ENCODE measurements at regions not wholly inside any gene's neighbourhood (a gene's known extent, or its start where the extent isn't known, plus 50 kb on each side); places are given as distances from the start of the nearest gene placed in this dataset.

DNA sequence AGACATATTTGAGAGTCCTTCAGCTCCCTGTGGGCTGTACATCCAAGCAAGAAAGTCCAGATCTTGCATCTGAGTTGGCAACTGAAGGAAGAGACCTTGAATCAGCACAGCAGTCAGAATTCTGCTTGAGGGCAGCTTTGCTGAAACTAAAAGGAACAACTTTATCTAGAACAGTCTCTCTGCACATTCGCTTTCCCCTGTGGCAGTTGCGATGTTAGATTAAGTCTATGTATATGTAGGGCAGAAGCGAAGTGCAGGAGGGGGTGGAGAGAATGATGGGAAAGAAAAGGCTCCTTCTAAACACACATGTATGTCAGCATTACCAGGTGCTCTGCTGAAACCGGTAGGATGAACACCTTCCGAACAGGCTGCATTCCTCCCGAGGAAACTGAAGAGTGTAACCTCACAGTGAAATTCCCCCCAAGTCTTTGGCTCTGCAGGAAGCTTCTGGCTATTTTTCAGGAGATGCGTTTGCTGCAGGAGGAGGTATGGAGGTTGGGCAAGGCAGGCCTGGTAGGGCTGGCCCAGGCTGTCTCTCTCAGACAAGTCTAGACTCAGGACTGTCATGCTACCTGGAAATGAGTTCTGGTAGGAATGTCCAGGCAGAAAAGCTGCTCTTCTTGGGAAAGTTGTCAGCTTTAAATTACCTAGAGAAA, 70.0 kb upstream of the ATL2 start:
- no peak for DNase-seq

DNA sequence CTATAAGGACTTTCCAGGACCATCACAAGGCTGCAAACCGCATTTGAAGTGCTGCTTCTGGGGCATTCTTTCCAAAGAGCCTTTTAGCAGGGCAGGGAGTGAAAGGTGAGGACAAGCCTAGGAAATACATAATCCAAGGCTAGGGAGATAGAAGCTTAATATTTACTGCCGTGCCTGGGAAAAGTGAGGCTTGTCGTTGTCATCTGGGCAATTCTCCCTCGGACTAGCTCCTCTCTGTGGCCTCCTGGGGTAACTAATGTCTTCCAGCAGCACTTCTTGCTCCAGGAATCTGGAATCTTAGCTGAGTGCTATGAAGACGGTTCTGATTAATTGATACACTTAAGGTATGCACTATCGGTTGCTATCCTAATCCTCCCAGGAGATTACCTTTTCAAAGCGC, 69.3 kb upstream of the ATL2 start:
- DNase-seq: no peak

DNA sequence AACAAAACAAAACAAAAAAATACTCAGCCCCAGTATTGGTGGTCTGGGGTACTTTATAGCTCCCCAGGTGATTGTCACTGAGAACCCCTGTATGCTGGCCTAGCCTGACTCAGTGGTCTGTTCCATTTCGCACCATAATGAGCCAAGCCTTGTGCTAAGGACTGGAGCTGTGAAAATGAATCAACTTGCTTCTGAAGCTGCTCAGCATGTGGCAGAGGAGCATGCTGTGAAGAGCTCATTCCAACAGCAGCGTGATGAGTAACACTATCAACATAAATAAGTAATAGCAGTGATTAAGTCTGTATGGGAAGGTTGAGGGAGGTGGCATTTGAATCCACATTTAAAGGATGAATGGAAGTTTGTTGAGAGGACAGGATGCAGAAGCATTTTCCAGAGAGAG, 67.2 kb upstream of the ATL2 start:
- DNase-seq: no peak

DNA sequence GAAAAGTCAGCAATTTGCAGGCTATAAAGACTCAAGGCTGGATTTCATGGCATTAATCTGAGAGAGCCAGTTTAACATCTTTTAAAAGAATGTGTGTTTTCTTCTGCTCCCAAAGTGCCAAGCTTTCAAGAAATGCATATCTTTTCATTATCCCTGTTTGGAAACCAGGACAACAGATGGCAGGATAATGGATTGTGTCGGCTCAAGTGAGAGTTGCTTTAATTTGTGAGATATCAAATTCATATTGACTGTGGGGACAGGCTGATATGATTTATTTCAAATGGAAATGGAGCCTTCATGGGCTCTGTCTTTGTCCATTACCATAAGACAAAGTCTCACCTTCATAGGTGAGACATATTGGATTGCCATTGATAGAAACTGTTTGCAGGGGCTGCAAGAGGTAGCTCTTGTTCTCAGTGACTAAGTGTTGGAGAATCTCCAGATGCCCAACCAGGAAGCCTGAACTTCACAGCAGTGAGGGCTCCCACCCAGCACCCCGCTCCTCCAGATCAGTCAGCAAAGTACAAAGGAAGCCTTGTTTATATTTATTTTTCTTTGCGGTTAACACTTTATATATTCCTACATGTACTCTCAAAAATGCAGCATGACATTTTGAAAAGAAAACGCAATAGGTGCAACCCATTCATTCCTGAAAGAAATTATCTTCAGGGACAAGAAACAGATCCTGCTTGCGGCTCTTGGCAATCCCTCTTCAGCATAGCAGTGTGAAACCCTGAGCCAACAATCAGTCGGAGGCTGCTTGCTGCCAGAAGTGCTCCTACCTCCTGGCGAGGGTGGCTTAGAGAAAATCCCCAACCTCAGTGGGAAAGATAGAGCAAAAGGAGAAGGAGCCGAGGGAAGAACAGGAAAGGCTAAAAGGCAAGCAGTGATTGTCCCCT, 65.8 kb upstream of the ATL2 start:
- no peak for DNase-seq

DNA sequence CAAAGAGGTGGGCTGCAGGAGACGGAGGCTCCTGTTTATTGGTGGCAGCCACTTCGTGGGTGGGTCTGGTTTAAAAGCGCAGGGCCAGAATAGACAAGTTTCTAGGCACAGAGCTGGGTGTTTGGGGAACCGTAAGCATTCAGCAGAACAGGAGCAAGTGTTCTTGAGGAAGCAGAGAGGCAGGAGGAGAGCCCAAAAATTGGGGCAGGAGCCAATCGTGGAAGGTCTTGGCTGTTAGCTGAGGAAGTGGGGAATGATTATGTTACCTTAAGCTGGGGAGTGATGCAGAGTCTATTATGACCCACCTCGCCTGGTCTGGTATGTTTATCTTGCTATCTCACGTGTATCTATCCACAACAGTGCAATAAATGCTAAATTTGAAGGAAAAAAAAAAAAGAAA, 64.3 kb upstream of the ATL2 start:
- DNase-seq: no peak

DNA sequence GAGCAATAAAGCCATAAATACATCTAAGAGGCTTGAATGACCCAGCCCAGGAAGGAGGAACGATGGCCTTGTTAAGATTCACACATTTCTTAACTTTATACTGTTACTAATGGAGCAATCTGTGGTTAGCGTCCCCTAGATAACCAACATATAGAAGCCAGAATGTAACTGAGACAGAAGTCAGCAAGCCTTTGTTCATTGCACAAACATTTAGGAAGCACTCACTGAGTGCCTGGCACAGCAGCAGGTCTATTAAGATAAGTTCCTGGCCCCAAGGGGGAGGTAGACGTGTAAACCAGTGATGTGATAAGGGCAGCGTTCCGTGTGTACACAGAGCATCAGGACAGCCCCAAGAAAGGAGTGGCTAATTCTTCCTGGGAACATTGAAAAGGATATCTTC, 63.6 kb upstream of the ATL2 start:
- no peak for DNase-seq

DNA sequence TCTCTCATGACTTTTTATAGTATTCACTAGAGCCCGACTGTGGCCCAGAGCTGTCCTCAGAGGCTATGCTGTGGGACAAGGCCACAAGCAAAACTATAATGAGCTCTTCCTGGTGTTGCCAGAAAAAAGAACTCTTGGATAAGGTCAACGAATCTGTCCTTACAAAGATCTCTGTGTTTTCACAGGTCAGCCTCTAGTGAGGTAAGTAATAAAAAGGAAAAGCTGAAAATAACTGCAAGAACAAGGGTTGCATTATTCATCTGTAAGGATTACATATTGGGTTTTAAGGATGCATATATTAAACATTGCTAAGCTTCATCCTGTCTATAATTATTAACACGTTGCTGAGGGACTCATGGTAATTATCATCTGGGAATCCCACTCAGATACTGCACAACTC, 62.8 kb upstream of the ATL2 start:
- no peak for DNase-seq

DNA sequence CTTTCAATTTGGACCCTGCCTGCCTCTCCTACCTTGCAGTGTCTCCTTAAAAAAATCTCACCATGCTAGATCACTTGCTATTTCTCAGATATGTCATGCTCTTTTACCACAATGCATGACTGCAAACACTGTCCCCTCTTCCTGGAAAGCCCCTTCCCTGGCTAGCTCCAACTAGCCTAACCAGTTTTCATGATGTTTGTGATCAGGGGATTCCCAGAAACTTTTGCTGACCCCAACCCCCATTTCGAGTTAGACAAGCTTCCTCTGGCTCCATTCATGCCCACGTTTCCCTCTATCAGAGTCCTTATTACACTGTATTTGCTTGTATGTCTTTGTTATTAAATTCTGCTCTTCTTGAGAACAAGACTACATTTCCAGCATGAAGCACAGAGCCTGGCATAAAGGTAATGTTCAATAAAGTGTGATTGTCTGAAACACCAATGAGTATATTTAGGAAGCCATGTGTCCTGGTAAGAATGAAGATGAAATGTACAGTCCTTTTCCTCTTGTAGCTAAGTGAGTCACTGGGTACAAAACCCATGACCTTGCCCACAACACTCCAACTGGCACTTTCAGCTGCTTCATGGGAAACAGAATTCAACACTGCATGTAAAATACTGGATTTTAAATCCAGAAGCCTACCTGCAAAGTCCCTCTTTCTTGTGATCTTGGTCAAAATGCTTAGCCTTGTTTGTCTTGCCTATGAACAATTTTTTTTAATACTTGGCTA, 62.0 kb upstream of the ATL2 start:
- no peak for DNase-seq

DNA sequence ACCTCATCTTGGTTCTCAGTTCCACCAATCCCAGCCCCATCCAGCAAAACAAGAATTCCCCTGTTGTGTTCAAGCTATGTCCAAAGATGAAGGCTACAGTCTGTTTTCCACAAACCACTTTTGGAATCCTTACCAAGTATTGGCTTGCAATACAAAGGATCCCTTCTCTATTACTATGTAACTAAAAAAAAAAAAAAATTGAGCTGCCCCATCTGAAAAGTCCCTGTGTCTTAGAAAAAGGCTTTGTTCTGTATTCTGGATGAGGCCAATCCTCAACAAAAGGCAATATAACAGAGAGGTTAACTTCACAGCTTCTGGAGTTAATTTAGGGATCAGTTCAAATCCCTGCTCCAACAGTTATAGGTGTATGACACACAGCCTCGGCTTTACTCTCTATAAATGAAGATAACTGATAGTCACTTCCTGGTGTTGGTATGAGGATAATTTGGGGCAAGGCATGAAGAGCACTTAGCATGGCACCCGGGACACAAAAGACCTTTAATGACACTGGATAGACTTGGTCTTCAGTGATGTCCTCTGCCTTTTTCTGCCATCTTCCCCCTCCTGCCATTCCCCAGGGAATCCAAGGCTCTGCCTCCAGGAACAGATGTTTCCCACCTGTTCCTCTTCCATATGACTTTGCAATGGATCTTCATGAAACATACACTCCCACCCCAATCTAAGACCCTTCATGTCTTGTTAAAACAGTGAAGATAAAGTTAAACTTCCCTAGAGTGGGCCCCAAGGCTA, 61.2 kb upstream of the ATL2 start:
- no peak for DNase-seq

DNA sequence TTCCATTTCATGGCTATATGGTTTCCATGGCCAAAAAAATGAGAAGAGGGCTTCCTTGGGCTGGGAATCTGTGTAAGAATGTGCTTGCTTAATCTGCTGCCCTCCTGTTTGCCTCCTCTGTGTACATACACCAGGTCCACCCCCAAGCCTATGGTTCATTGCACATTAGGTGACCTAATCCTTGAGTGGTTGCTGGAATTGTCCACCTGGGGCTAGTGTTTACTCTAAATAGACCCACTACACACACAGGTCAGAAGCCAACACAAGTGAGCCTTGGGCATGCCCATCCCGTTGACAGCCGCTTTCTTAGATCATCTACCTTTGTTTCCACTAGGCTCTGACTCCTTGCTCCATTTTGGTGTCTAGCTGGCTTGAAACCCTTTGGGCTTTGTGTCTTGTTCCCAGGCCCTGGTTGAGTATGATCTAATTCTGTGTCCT, 59.2 kb upstream of the ATL2 start:
- no peak for DNase-seq

DNA sequence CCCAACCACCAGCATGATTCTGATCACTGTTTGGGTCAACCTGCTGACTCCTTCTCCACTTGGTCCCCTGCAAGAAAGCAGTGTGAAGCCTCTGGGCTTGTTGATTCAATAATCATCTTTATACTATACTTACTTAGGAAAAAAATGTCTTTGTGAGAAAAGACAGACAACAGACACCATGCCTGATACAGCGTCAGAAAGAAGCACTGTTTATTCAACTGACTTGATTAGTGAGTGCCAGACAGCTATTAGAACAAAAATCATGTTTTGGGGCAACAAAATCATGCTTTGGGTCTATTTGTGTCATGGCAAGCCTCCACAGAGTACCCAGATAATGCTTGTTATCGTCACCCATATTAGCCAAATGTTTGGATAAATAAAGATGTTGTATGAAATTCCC, 58.7 kb upstream of the ATL2 start:
- no peak for DNase-seq

DNA sequence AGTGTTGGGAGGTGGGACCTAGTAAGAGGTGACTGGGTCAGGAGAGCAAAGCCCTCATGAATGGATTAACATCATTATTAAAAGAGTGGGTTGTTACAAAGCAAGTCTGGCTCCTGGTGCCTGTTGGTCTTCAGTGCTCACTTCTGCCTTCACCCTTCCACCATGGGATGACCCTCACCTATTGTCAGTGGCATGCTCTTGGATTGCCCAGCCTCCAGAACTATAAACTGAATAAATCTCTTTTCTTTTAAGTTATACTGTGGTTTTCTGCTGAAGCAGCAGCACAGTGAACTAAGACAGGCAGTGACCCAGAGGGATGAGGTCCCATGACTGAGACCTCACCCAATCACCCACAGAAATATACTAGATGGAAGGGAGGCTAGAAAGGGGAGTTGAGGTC, 57.5 kb upstream of the ATL2 start:
- DNase-seq: no peak

DNA sequence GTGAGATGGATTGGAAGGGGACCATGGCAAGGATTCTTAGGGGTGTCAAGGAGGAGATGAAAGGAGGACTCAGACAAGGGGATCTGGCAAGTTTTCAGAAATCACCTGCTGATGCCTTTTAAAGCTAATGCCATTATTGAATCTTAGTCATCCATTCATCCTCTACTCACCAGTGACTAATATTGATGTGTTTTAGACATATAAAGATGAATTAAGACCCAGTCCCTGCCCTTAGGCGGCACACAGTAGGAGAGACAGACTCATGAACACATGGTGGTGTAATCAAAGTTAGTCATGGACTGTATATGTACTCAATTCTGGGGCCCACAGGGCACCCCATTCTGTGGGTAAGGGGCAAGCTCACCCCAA, 56.5 kb upstream of the ATL2 start:
- DNase-seq: no peak

DNA sequence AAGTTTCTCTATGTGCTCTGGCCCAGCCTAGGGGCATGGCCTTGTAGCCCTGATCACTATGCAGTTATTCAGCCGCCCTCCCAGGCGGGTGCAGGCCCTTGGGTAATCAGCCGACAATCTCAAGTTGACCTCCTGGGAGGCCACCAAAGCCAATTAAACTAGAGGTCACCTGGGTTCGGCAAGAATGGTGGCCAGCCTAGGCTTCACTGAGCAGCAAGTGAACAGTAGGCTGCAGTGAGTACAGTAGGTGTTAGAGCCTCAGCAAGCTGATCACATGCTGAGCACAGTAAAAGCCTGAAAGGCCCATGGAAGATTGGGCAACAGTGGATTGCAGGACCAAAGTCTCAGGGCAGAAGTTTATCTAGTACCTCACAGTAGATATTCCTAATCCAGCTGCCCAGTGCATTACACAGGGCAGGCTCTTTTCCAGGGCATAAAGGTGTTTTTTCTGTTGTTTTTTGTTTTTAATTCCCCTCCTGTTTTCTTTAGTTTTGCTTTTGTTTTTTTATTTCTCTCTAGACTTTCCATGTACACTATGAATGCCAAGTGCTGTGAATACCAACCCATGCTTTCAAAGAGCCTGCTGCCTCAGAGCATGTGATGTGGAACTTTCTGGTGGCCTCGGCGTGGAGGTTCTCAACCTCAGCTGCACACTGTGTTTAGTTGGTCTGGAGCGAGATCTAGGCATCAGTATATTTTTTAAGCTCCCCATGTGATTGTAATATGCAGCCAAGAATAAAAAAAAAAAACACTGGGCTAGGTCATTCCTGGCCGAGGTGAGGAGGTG, 55.9 kb upstream of the ATL2 start:
- no peak for DNase-seq

DNA sequence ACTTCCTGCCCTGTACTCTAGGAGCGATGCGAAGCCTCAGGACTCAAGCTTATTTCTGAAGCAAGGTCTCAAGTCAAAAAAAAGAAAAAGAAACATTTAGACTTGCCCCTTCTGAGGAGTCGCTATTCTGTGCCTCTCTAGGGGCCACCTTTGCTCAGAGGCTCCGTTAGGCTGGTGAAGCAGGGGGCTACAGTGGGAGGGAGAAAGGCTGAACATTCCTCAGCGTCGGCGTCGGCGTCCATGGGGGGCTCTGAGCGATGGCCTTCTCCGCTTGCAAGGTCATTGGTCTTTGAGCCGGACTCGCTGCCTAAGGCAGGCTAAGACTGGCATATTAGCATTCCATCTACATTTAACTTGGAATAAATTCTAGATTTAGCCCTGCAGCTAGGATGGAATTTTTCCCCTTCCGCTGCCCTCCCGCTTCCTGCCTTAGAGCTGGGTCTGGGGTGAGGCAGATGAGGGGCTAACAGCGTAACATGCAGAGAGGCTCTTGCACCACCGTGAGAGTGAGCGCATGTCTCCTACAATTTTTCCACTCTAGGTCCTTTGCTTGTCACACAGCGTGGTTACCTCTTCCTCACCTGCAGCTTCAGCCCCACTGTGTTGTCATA, 53.6 kb upstream of the ATL2 start:
- DNase-seq: no peak

DNA sequence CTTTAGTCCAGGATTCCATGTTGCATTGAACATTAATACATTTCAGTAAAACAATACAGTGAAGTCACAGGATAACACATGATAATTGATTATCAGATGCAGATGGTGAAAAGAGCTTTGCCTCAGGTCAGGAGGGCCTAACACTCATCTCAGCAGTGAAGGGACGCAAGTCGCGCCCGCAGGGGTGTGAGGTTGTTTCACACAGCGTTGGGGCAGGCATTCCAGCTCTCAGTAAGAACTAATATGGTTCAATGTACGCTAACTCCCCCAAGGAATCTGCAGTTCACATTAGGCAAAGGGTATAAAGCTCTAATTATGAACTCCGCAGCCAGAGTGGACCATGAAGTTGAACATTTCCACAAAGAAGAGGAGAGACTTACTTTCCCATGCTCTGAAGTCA, 53.1 kb upstream of the ATL2 start:
- DNase-seq: no peak

DNA sequence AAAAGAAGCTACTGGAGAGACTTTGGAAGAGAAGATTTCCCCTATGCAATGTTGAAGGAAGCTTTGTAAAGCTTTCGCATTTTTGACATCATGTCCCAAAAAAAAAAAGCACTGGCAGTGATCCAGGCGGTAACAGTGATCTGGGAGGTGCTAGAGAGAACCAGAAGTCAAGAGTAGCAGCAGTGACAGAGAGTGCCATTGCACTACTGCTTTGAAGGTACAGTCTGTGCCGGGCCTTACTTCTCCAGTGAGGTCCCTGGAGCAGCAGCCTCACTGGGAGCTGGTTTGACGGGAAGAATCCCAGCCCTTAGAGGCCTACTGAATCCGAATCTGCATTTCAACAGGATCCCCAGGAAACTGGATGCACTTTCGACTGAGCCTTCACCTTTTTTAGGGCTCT, 50.9 kb upstream of the ATL2 start:
- DNase-seq: no peak

DNA sequence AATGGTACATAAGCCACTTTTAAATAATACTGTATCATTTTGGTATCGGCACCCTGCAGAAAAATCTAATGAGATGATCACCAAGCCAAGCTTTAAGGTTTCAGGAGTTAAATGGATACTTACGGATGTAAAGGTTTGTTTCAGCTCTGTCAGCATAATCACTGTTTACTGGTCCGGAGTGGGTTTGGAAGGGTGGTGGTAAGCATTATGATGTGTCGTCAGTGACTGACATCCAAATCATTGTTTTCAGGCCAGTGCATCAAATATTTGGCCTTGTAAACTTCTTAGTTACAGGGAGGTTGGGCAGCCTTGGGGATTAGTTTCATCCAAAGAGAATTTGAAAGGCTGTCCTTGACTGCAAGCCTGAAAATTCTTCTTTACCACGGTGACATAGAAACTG, 50.0 kb upstream of the ATL2 start:
- no peak for DNase-seq

Data from effector CD8-positive, alpha-beta T cell (primary cell).